GM21526 (cell line): ENCODE measurements at regions not wholly inside any gene's neighbourhood (a gene's known extent, or its start where the extent isn't known, plus 50 kb on each side); places are given as distances from the start of the nearest gene placed in this dataset.

Experiments
- ATAC-seq: cut with Tn5 transposase; IDR thresholded peaks from one replicate; pipeline ENCODE4 v1.9.1; 2021; ENCODE audit warnings: moderate library complexity; ENCODE audit not compliant: unreplicated experiment, low FRiP score

DNA sequence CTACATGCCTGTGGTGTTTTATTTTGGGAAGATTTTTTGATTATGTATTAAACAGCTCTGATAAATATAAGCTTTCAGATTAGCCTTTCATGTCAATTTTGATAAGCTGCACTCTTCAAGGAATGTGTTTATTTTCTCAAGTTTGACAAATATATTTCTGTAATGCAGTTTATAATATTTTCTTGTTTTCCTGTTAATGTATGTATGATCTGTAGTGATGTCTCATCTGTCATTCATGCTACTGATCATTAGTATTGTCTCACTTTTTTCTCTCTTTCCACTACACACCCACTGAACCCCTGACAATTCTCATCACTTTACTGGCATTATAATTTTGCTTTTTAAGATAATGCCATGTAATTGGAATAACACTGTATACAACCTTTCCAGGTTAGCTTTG is 100.9 kb downstream of the TMEM18 start:
- no peak for ATAC-seq

DNA sequence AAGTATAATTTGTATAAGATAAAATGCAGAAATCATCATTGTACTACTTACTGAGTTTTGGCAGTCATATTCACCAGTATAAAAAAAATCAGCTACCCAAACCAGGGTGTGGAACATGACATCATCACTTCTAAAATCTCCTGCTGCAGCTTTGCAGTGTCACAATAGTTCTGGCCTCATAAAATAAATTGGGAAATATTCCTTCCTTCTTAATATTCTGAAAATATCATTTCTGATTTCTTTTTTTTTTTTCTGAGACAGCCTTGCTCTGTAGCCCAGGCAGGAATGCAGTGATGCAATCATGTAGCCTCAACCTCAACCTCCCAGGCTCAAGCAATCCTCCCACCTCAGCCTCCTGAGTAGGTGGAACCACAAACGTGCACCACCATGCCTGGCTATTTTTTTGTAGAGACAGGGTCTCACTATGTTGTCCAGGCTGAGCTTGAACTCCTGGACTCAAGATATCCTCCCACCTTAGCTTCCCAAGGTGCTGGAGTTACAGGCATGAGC is 101.4 kb downstream of the TMEM18 start:
- ATAC-seq = no peak

DNA sequence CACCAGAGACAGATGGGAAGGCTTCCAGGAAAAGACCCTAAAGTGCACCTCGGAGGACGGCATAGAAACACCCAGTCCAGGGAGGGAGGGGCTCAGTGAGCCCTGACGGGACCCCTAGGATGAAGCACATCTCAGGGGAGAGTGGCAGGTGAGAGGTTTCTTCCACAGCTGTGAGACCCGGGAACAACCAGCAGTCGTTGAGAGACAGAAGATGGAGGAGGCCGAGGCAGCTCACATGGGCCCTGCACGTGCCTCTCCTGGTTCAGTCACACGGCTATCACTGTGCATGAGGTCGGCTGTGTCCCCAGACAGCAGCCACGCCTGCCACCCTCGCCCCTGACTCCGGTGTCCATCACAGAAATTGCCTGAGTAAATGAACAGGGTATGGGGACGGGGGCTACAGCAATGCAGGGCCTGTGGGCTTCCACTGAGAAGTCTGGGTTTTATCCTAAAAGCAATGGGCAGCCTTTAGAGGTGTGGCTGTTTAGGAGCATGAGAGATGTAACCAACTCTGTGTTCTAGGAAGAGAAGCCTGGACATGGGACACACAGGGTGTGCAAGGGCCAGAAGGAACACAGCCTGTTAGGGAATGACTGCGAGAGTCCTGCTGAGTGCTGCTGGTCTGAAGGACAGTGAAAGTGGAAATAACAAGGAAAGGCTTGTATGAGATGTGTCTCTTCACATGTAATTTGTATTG is 102.0 kb downstream of the TMEM18 start:
- ATAC-seq = no peak

DNA sequence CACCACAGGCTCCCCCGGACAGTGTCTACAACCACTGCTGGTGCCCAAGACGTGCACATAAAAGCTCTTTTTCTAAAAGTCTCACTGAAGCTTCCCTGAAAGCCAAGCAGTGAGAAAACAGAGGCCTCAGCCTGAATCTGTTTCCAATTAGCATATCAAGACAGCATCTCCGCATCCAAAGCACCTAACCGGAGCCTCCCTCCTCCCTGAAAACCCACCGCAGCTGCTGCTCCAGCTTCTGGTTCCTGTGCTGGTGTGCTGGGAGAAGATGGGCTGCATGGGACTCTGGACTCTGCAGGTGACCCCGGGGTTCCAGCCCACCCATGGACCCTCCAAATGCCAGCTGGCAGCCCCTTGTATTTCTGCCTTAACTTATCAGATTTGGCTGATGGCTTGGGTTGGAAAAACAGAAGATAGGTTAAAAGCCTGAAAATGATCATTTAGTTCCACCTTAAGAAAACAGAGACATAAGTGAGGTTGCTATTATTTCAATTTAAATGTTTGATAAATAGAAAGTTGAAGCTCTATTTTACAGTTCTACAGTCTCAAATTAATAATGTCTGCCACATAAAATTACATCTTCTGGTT is 103.3 kb downstream of the TMEM18 start:
- ATAC-seq = no peak

DNA sequence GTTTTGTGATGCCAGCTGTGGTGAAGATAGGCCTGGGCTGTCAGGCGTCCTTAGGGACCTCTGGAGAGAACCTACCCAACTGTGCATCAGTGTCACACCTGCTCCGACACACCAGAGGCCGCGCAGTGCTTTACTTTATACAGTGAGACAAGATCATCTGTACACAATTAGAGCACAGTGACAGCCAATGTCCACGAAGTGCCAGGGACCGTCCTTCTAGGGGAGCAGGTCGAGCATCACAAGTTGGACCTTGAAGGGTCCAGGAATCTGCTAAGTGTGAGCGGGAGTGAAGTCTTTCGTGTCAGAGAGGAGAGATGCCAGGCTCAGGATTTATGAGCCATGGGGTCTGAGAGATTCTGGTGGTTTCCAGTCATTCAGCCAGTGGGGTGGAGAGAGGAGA is 104.2 kb downstream of the TMEM18 start:
- no peak for ATAC-seq

DNA sequence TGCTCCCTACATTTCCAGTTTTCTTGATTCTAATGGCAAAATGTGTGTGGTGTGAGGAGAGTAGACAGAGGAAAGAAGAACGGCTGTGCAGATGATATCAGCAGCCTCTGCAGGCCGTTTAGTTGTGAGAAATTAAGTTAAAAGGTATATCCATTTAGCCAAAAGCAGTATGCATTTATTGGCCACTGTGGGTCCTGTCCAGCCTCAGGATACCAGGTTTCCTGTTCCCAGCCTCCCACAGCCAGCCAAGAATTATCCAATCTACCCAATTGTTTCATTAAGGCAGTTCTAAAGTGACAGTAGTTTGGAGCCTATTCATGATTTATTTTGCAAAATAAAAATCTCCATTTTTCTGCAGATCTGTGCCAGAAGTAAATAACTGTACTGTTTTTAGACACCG is 107.5 kb downstream of the TMEM18 start:
- ATAC-seq = no peak

DNA sequence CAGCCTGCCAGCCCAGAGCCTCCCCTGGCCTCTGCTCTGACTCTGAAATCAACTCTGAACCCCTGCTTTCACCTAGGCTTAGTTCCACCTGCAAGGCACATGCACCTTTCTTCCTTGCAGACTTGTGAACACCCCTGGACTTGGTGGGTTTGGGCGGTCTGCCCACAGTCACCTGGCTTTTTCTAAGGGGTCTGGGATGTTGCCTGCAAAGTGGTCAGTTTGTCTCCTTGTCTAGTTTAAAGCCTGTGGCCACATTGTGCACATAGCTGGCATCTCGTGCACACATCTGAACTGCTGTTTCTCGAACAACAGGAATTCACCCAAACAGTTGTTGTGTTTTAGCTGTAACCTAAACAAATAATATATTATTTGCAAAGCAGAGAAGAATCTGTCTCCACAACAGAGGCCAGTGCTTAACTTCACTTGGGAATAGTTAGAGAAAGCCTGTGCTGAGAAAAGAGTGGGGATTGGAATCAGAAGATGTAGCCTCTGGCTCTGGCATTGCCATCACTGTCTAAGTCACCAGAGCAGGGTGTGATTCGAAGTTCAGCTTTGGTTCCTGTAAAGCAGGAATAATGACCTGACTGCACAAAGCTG is 108.5 kb downstream of the TMEM18 start:
- ATAC-seq = no peak

DNA sequence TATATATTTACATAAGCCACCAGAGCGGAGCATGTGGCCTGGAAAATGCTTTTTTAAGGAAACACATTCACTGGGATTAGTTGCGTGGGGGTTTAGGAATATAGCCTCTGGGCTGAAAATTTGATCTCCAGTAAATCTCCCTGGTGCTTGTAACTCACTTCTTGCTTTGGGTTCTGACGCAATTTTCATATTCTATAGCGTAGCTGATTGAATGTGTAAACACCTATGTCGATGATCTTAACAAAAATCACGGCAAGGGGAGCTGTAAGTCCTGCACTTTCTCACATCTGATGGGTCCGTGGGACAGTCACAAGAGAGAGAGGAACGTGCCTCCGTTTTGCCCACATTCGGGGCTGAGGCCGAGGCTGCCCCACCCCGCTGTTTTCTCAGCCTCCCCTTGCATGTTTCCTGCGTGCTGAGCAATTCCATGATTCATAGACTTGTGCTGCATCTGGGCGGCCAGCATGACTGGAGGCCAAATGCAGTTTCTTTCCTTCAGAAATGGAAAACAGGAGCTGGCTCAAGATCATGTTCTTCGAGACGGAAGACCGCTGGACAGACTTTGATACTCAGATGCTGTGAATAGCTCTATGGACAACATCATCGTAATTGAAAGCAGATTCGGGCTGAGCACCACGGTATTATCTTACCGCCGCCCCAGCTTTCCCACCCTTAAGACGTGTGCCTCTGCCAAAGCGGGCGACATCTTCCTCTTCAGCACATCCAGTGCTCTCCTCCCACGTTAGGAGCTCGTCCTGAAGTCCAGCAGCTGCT is 109.2 kb downstream of the TMEM18 start:
- ATAC-seq = no peak

DNA sequence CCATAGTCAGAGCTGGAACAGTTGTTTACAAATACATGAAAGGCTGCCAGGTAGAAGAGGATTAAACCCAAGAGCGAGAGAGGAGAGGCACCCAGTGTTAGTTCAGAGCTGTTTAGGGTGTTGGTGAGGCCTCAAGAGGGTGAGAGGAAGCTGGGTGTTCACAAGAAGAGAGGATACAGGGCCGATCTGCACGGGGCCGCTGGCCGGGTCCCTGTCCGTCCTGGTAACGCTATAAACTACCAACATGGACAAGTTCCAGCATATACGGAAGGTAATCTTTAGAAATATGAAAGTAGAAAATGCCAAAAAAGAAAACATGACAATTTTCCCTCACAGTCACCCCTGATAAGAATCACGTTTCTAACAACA is 109.7 kb downstream of the TMEM18 start:
- ATAC-seq = no peak

DNA sequence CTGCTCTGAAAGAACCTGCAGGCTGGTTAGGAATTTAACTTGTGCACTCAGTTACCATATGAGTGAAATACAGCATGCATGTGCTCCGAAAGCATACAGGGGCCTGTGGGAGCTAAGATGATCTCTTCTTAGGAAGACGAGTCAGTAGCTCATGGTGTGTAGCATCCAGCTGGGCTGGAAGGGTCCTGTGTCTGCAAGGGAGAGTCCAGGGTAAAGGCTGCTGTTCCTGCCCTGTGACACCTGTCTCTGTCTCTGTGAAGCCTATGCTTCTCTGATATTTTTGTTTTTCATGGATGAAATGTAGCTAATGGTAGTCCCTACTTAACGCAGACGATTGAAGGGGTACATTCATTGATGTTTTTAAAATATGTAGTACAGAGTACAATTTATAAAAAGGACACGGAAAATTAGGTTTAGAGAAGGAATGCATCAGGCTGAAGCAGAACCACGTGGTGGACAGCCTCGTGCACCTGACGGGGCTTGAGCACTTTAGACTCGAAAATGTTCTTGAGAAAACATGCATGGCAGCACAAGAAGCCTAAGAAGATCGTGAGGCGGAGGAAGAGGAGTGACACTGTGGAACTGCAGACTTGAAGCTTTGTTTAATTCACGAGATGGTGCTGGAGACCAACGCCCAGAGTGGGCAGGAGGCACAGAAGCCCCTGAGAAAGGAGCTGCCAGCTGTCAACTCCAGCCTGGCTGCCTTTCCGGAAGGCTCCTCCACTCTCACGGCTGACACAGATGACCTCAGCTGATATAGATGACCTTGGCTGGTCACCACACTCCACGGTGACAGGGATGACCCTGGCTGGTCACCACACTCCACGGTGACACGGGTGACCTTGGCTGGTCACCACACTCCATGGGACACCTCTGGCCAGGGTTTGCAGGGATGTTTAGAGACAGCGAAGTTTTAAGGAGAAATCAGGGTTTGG is 110.6 kb downstream of the TMEM18 start:
- no peak for ATAC-seq

DNA sequence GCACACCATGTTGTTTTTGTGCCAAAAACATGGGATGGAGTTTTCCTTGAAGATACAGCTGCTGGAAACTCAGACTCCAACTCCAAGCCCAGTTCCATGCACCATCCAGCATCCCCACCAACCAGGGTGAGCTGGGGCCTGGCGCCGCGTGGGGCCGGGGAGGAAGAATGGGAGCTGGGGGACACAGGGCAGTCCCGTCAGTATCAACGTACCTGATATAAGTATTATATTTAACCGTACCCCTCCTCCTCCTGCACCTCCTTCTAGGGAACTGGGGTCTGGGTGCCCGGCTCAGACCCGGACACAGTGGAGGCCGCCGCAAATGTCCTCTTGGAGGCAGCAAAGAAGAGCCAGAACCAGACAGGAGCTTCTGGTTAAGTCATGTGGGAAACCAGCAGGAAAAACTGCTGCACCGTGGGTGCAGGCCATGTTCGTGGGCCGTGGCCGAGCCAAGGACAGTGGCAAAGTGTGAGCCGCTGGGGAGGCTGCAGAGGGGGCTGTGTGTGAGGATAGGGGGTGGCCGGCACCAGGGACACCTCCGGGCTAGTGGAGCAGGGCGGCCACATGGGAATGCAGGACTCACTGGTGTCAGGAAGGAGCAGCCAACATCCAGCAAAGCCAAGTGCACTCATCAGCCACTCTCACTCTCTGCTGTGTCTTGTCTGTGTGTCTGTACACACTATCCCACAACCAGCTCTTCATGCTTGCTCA is 112.6 kb downstream of the TMEM18 start:
- no peak for ATAC-seq

DNA sequence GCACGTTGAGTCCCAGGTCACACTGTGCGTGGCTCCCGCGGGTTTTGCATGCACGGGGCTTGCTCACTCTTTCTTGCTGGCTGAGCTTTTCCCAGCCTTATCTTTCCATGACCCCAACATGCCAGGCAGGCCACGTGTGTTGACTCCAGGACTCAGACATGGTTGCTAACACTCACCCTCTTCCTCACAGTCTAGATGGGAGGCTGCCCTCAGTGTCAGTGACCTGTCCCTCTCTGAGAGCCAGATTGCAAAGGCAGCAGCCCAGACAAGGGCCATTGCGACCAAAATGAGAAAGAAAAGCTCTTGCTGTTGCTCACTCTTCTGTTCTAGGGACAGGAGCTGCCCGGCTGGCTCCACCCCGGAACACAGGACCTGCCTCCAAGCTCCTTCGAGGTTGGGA is 113.7 kb downstream of the TMEM18 start:
- ATAC-seq = no peak

DNA sequence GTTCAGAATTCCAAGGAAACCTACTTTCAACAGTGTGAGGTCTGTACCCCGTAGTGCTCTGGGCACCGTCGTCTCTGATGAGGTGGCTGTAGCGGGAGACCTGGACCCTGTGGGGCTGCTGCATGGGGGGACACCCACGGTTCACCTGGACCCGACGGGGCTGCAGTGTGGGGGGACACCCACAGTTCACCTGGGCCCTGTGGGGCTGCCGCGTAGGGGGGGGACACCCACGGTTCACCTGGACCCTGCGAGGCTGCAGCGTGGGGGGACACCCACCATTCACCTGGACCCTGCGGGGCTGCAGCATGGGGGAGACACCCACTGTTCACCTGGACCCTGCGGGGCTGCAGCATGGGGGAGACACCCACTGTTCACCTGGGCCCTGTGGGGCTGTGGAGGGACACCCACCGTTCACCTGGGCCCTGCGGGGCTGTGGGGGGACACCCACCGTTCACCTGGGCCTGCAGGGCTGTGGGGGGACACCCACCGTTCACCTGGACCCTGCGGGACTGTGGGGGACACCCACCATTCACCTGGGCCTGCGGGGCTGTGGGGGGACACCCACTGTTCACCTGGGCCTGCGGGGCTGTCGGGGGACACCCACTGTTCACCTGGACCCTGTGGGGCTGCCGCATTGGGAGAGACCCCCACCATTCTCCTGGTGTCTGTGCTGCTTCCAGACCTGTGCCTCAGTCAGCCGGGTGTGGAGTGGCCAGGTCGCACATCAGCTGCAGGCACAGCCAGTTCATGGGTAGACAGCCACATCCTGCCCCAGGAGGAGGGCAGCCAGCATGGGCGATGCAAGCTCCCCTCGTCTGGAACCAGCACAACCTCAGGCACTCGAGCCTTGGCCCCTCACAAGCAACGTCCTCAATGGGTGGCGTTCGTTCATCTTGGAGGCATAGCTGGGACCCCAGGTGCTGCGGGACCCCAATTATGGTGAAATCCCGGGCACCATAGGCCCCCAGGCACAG is 114.5 kb downstream of the TMEM18 start:
- ATAC-seq = no peak

DNA sequence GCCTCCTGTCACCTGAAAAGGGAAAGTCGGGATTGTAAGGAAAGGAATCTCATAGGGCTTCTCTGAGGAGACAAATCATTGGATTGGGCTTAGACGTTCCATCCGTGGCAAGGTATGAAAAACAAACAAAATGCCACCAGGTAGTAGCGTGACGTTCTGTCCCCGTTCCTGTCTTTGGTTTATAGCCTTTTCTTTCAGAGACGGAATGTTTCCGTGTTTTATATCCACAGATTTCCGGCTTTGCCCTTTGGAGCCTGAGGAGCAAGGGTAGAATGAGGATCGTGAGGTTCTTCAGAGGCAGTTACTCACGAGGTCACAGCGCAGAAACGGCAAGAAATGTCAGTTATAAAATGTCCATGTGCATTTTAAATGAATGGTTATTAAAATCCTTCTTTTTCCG is 118.3 kb downstream of the TMEM18 start:
- ATAC-seq = no peak

DNA sequence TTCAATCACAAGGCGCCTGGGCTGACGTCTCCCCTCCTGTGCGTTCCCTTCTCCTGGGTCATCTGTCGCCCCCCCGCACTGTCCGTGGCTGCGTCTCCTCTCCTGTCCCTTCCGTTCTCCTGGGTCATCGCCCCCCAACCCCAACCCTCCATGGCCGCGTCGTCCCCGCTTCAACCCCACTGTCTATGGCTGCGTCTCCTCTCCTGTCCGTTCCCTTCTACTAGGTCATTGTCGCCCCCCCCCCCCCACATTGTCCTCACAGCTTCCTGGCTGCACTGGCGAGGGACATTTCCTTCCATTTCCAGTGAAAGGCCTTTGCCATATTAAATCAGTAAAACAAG is 118.9 kb downstream of the TMEM18 start:
- no peak for ATAC-seq

DNA sequence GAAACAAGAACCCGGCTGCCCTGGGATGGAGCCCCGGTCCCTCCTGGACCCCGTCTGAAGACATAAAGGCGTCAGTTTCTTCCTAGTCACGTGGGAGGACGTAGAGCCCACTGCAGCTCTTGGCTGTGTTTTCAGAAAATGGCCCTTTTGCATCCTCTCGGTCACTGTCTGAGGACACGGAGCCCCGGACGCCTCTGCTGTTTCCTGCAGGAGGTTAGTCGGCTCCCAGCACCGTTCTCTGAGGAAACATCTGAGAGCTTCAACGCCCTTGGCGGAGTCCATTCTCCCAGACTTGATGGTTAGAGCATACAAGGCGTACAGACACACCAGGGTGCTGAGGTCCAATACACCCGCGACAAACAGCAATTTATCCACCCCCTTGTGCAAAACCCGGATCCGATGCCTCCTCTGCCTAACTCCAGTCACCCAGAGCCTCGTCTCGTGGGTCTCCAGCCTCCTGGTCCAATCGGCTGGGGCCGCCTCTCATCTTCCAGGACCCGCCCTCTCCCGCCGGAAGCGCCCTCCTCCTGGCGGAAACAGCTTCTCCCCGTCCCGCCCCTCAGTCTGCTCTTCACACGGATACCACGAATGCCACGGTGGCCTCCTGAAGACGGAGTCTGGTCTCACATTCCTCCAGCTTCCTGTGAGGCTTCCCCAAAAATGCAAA is 119.4 kb downstream of the TMEM18 start:
- ATAC-seq = no peak

DNA sequence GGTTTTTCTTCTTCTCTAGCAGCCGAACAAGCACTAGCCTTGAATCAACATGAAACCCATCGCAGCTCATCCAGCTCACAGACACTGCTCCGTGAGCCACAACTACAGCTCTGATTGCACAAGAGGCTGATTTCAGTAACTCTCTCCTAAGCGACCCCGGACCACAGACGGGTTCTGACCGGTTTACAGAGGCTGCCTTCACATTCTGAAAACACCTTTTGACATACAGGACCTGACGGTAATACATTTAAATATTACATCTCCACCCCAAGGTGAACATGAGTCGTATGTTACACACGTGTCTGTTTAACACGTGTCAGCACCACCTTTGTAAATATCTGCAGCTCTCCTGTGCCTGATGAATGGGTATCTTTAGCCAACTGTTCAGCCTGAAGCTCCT is 120.7 kb downstream of the TMEM18 start:
- no peak for ATAC-seq
